ENCODE measurements at regions not wholly inside any gene's neighbourhood (a gene's known extent, or its start where the extent isn't known, plus 50 kb on each side); places are given as distances from the start of the nearest gene placed in this dataset.

GRCh38 chr14:84098261-84098660 lies 1431.7 kb upstream of the FLRT2 start:
- TF ChIP-seq POLR2AphosphoS5 (IDR thresholded peaks at IDR 0.05; ENCODE audit: low read depth, low read length) (no peak), SIN3A (IDR thresholded peaks at IDR 0.05; ENCODE audit: borderline replicate concordance, insufficient read depth, low read length) (no peak)
